Common myeloid progenitor, CD34-positive (primary cell): ENCODE measurements at regions not wholly inside any gene's neighbourhood (a gene's known extent, or its start where the extent isn't known, plus 50 kb on each side); places are given as distances from the start of the nearest gene placed in this dataset.
"Not testable (repeated sequence)": the region's sequence is repeated elsewhere in the genome, so short reads cannot be mapped to it uniquely, and the experiment has no call there.

ENCODE experiments used
- CTCF ChIA-PET: fragments of 350-600 bp; sonication (Branson Sonifier 250); formaldehyde crosslinking; loops from one replicate; lab custom pipeline; 2021; ENCODE audit warnings: antibody characterized with exemption; lab: Charles Lee
- POLR2A ChIA-PET: fragments of 350-600 bp; sonication (Branson Sonifier 250); formaldehyde crosslinking; loops from one replicate; lab custom pipeline; 2021; ENCODE audit warnings: antibody characterized with exemption; lab: Charles Lee
- DNase-seq, 3 donors: peaks; one replicate each; pipeline versions ENCODE4 v3.0.0 to v3.0.0-alpha.2; 2013
- H3K27ac ChIP-seq, 2 experiments: 1 replicate in 1 of 2; 2 replicates in 1 of 2; pipeline ENCODE4 v1.7.0; 2013; ENCODE audit warnings: inconsistent platforms in 2 of 2, low read length in 2 of 2, mild to moderate bottlenecking in 2 of 2, low read depth in 1 of 2, moderate library complexity in 1 of 2; ENCODE audit not compliant: severe bottlenecking in 2 of 2, insufficient read depth in 1 of 2, poor library complexity in 1 of 2
- H3K27me3 ChIP-seq, 5 experiments: replicated peaks in 2 of 5; 1 replicate in 3 of 5; 2 replicates in 2 of 5; pipeline versions ENCODE4 v1.6.1 to v1.7.0; 2013; ENCODE audit warnings: low read length in 4 of 5, mild to moderate bottlenecking in 2 of 5, moderate library complexity in 2 of 5, inconsistent platforms in 1 of 5; ENCODE audit not compliant: insufficient read depth in 5 of 5, control insufficient read depth in 4 of 5
- H3K36me3 ChIP-seq, 4 experiments: 1 replicate in 2 of 4; 2 replicates in 2 of 4; pipeline versions ENCODE4 v1.6.1 to v1.7.0; 2013; ENCODE audit warnings: low read length in 3 of 4, control low read depth in 1 of 4, mild to moderate bottlenecking in 1 of 4; ENCODE audit not compliant: control insufficient read depth in 4 of 4, insufficient read depth in 4 of 4
- H3K4me1 ChIP-seq, 4 experiments: 1 replicate in 3 of 4; 2 replicates in 1 of 4; pipeline versions ENCODE4 v1.6.1 to v1.7.1; 2013; ENCODE audit warnings: low read length in 3 of 4, mild to moderate bottlenecking in 3 of 4, control low read depth in 1 of 4, inconsistent platforms in 1 of 4, moderate library complexity in 1 of 4; ENCODE audit not compliant: control insufficient read depth in 4 of 4, insufficient read depth in 4 of 4; ENCODE audit errors: control extremely low read depth in 1 of 4
- H3K4me3 ChIP-seq, 7 experiments: 1 replicate in 4 of 7; 2 replicates in 3 of 7; pipeline versions ENCODE4 v1.5.1 to v1.7.0; 2013; ENCODE audit warnings: mild to moderate bottlenecking in 7 of 7, low read length in 6 of 7, moderate library complexity in 6 of 7, inconsistent platforms in 2 of 7, low read depth in 2 of 7, control low read depth in 1 of 7; ENCODE audit not compliant: insufficient read depth in 4 of 7, control insufficient read depth in 1 of 7; ENCODE audit errors: extremely low read depth in 1 of 7
- H3K9me3 ChIP-seq, 5 experiments: 1 replicate in 4 of 5; 2 replicates in 1 of 5; pipeline versions ENCODE4 v1.6.1 to v1.7.1; 2013; ENCODE audit warnings: low read length in 4 of 5, mild to moderate bottlenecking in 2 of 5, inconsistent platforms in 1 of 5, low read depth in 1 of 5, moderate library complexity in 1 of 5; ENCODE audit not compliant: control insufficient read depth in 4 of 5, insufficient read depth in 2 of 5; ENCODE audit errors: control extremely low read depth in 1 of 5
- WGBS: methylation state at CpG from one replicate; pipeline ENCODE4 v1.1.5; 2013; ENCODE audit not compliant: insufficient coverage; 5-methylcytosine and 5-hydroxymethylcytosine counted together

GRCh38 chr5:145633474-145633873 is 201.7 kb downstream of the PRELID2 start:
- CTCF ChIA-PET = no interaction called here
- Histone ChIP-seq H3K27me3 (no peaks in the 10 kb centered on the region), H3K4me1 (no peaks in the 10 kb centered on the region), H3K27ac (no peak overlapping the region), H3K9me3 (no peaks in the 10 kb centered on the region), H3K36me3 (no peaks in the 10 kb centered on the region), H3K4me3 (no peak overlapping the region)
- DNase-seq = no peak
- 100% methylated on average over 2 of the region's 3 CpGs for WGBS
- POLR2A ChIA-PET = no interaction called here

- DNase-seq = no peak
- ChIA-PET POLR2A (no interaction called here), CTCF (no interaction called here)
- no peaks in the 10 kb centered on the region for H3K36me3 ChIP-seq
- no peaks in the 10 kb centered on the region for H3K9me3 ChIP-seq
- no peak overlapping the region for H3K27ac ChIP-seq
- WGBS = 100% methylated on average over 1 of the region's 1 CpG
- no peak overlapping the region for H3K4me3 ChIP-seq
- no peaks in the 10 kb centered on the region for H3K4me1 ChIP-seq
- H3K27me3 ChIP-seq = no peaks in the 10 kb centered on the region
Measured at GRCh38 chr5:145632701-145633100, 202.4 kb downstream of the PRELID2 start.

- Histone ChIP-seq H3K9me3 (peaks cover 0 to 2% (median 0%) of the 10 kb centered on the region in 5 experiments), H3K4me3 (no peak overlapping the region), H3K27ac (no peak overlapping the region), H3K4me1 (no peaks in the 10 kb centered on the region), H3K27me3 (no peaks in the 10 kb centered on the region), H3K36me3 (no peaks in the 10 kb centered on the region)
- DNase-seq = no peak
- CTCF ChIA-PET = no interaction called here
- 77% methylated on average over 2 of the region's 3 CpGs for WGBS
- POLR2A ChIA-PET = no interaction called here
Measured at GRCh38 chr5:145629047-145629446, 206.1 kb downstream of the PRELID2 start.

- Histone ChIP-seq H3K27me3 (no peaks in the 10 kb centered on the region), H3K27ac (no peak overlapping the region), H3K4me1 (no peaks in the 10 kb centered on the region), H3K4me3 (no peak overlapping the region), H3K36me3 (no peaks in the 10 kb centered on the region), H3K9me3 (peaks cover 0 to 7% (median 4%) of the 10 kb centered on the region in 5 experiments)
- DNase-seq = no peak
- 60% methylated on average over 1 of the region's 4 CpGs for WGBS
- POLR2A ChIA-PET = no interaction called here
- CTCF ChIA-PET = no interaction called here
Measured at GRCh38 chr5:145628525-145628924, 206.6 kb downstream of the PRELID2 start.

- no peak overlapping the region for H3K27ac ChIP-seq
- no peaks in the 10 kb centered on the region for H3K27me3 ChIP-seq
- CTCF ChIA-PET = no interaction called here
- no peaks in the 10 kb centered on the region for H3K4me1 ChIP-seq
- POLR2A ChIA-PET = no interaction called here
- DNase-seq = no peak
- no CpG with 5 or more reads among the region's 1 CpG for WGBS
- H3K36me3 ChIP-seq = no peaks in the 10 kb centered on the region
- no peak overlapping the region for H3K4me3 ChIP-seq
- H3K9me3 ChIP-seq = peaks cover 0 to 25% (median 6%) of the 10 kb centered on the region in 5 experiments
Measured at GRCh38 chr5:145619806-145620310, 215.3 kb downstream of the PRELID2 start.

- CTCF ChIA-PET, H3K36me3 ChIP-seq, H3K4me3 ChIP-seq, H3K27me3 ChIP-seq, H3K4me1 ChIP-seq, POLR2A ChIA-PET, H3K27ac ChIP-seq, DNase-seq: not testable (repeated sequence)
- H3K9me3 ChIP-seq = peaks cover 0 to 14% (median 0%) of the 10 kb centered on the region in 5 experiments
- WGBS = 97% methylated on average over 5 of the region's 7 CpGs
Measured at GRCh38 chr5:145616739-145617138, 218.4 kb downstream of the PRELID2 start.

GRCh38 chr5:145598983-145599382 is 236.2 kb downstream of the PRELID2 start:
- ChIA-PET CTCF (no interaction called here), POLR2A (no interaction called here)
- DNase-seq = no peak
- H3K9me3 ChIP-seq = peaks cover 0 to under 1% (median 0%) of the 10 kb centered on the region in 5 experiments
- no peaks in the 10 kb centered on the region for H3K36me3 ChIP-seq
- WGBS = no CpG with 5 or more reads among the region's 2 CpGs
- H3K27me3 ChIP-seq = no peaks in the 10 kb centered on the region
- H3K27ac ChIP-seq = no peak overlapping the region
- no peak overlapping the region for H3K4me3 ChIP-seq
- H3K4me1 ChIP-seq = no peaks in the 10 kb centered on the region
